ENCODE measurements at regions not wholly inside any gene's neighbourhood (a gene's known extent, or its start where the extent isn't known, plus 50 kb on each side); places are given as distances from the start of the nearest gene placed in this dataset.

- Mint-ChIP-seq H3K4me1 (ENCODE audit: low read depth) (no peaks in the 10 kb centered on the region), H3K9me3 (peaks cover 3% of the 10 kb centered on the region), H3K4me3 (no peak overlapping the region), H3K27me3 (no peaks in the 10 kb centered on the region), H3K27ac (no peak overlapping the region), H3K36me3 (ENCODE audit: low read depth) (no peaks in the 10 kb centered on the region)
- no peak for DNase-seq
Measured at GRCh38 chr2:172323256-172323655, 104.1 kb upstream of the ITGA6 start.

GRCh38 chr2:172323861-172324597 lies 103.4 kb upstream of the ITGA6 start:
- peaks cover 3% of the 10 kb centered on the region for H3K9me3 Mint-ChIP-seq

GRCh38 chr2:172326211-172326509 lies 101.2 kb upstream of the ITGA6 start:
- H3K4me1 Mint-ChIP-seq (ENCODE audit: low read depth) = peaks cover 1% of the 10 kb centered on the region
- peaks cover 3% of the 10 kb centered on the region for H3K9me3 Mint-ChIP-seq
- H3K27me3 Mint-ChIP-seq = no peaks in the 10 kb centered on the region
- DNase-seq = no peak
- no peaks in the 10 kb centered on the region for H3K36me3 Mint-ChIP-seq (ENCODE audit: low read depth)
- H3K4me3 Mint-ChIP-seq = no peak overlapping the region
- H3K27ac Mint-ChIP-seq = no peak overlapping the region

More at GRCh38 chr2:172323861-172324597, 103.4 kb upstream of the ITGA6 start:
- no peaks in the 10 kb centered on the region for H3K27me3 Mint-ChIP-seq
- H3K4me1 Mint-ChIP-seq (ENCODE audit: low read depth) = peaks cover under 1% of the 10 kb centered on the region
- H3K36me3 Mint-ChIP-seq (ENCODE audit: low read depth) = no peaks in the 10 kb centered on the region
- H3K27ac Mint-ChIP-seq = no peak overlapping the region
- no peak for DNase-seq
- no peak overlapping the region for H3K4me3 Mint-ChIP-seq

GRCh38 chr2:172328103-172328841 lies 99.1 kb upstream of the ITGA6 start:
- no peak overlapping the region for H3K4me3 Mint-ChIP-seq
- no peaks in the 10 kb centered on the region for H3K9me3 Mint-ChIP-seq

GRCh38 chr2:172329416-172329773 lies 98.0 kb upstream of the ITGA6 start:
- Mint-ChIP-seq H3K27me3 (no peaks in the 10 kb centered on the region), H3K27ac (no peak overlapping the region), H3K4me3 (no peak overlapping the region), H3K9me3 (no peaks in the 10 kb centered on the region), H3K36me3 (ENCODE audit: low read depth) (no peaks in the 10 kb centered on the region), H3K4me1 (ENCODE audit: low read depth) (peaks cover 1% of the 10 kb centered on the region)
- no peak for DNase-seq

More at GRCh38 chr2:172328103-172328841, 99.1 kb upstream of the ITGA6 start:
- Mint-ChIP-seq H3K4me1 (ENCODE audit: low read depth) (peaks cover 1% of the 10 kb centered on the region), H3K36me3 (ENCODE audit: low read depth) (no peaks in the 10 kb centered on the region), H3K27ac (no peak overlapping the region), H3K27me3 (no peaks in the 10 kb centered on the region)
- no peak for DNase-seq

GRCh38 chr2:172329774-172330671 lies 97.4 kb upstream of the ITGA6 start:
- no peak overlapping the region for H3K27ac Mint-ChIP-seq
- no peaks in the 10 kb centered on the region for H3K27me3 Mint-ChIP-seq
- peaks cover 1% of the 10 kb centered on the region for H3K4me1 Mint-ChIP-seq (ENCODE audit: low read depth)
- H3K36me3 Mint-ChIP-seq (ENCODE audit: low read depth) = no peaks in the 10 kb centered on the region
- no peaks in the 10 kb centered on the region for H3K9me3 Mint-ChIP-seq
- no peak overlapping the region for H3K4me3 Mint-ChIP-seq
- no peak for DNase-seq

- H3K27me3 Mint-ChIP-seq = no peaks in the 10 kb centered on the region
- no peak overlapping the region for H3K27ac Mint-ChIP-seq
- no peaks in the 10 kb centered on the region for H3K9me3 Mint-ChIP-seq
- DNase-seq = no peak
- H3K36me3 Mint-ChIP-seq (ENCODE audit: low read depth) = no peaks in the 10 kb centered on the region
- no peak overlapping the region for H3K4me3 Mint-ChIP-seq
- peaks cover 1% of the 10 kb centered on the region for H3K4me1 Mint-ChIP-seq (ENCODE audit: low read depth)
Measured at GRCh38 chr2:172332507-172332906, 94.9 kb upstream of the ITGA6 start.

GRCh38 chr2:172333235-172333977 lies 94.0 kb upstream of the ITGA6 start:
- Mint-ChIP-seq H3K27ac (no peak overlapping the region), H3K27me3 (no peaks in the 10 kb centered on the region), H3K4me1 (ENCODE audit: low read depth) (peaks cover 1% of the 10 kb centered on the region), H3K36me3 (ENCODE audit: low read depth) (no peaks in the 10 kb centered on the region), H3K4me3 (no peak overlapping the region), H3K9me3 (no peaks in the 10 kb centered on the region)
- DNase-seq = no peak

GRCh38 chr2:172333978-172334330 lies 93.4 kb upstream of the ITGA6 start:
- Mint-ChIP-seq H3K27ac (no peak overlapping the region), H3K36me3 (ENCODE audit: low read depth) (no peaks in the 10 kb centered on the region), H3K9me3 (no peaks in the 10 kb centered on the region), H3K4me1 (ENCODE audit: low read depth) (peaks cover 1% of the 10 kb centered on the region), H3K27me3 (no peaks in the 10 kb centered on the region), H3K4me3 (no peak overlapping the region)
- DNase-seq = no peak

GRCh38 chr2:172334988-172335387 lies 92.4 kb upstream of the ITGA6 start:
- no peaks in the 10 kb centered on the region for H3K27me3 Mint-ChIP-seq
- no peak overlapping the region for H3K27ac Mint-ChIP-seq
- no peak for DNase-seq
- H3K9me3 Mint-ChIP-seq = no peaks in the 10 kb centered on the region
- H3K4me3 Mint-ChIP-seq = no peak overlapping the region
- H3K4me1 Mint-ChIP-seq (ENCODE audit: low read depth) = peaks cover 10% of the 10 kb centered on the region
- H3K36me3 Mint-ChIP-seq (ENCODE audit: low read depth) = no peaks in the 10 kb centered on the region

GRCh38 chr2:172335736-172336135 lies 91.7 kb upstream of the ITGA6 start:
- no peak overlapping the region for H3K4me3 Mint-ChIP-seq
- H3K9me3 Mint-ChIP-seq = no peaks in the 10 kb centered on the region
- no peak overlapping the region for H3K27ac Mint-ChIP-seq
- H3K27me3 Mint-ChIP-seq = no peaks in the 10 kb centered on the region
- H3K36me3 Mint-ChIP-seq (ENCODE audit: low read depth) = no peaks in the 10 kb centered on the region
- DNase-seq = no peak
- H3K4me1 Mint-ChIP-seq (ENCODE audit: low read depth) = peaks cover 17% of the 10 kb centered on the region

GRCh38 chr2:172336681-172337080 lies 90.7 kb upstream of the ITGA6 start:
- H3K9me3 Mint-ChIP-seq = no peaks in the 10 kb centered on the region
- H3K4me1 Mint-ChIP-seq (ENCODE audit: low read depth) = peaks cover 20% of the 10 kb centered on the region
- DNase-seq = no peak
- no peak overlapping the region for H3K27ac Mint-ChIP-seq
- H3K36me3 Mint-ChIP-seq (ENCODE audit: low read depth) = no peaks in the 10 kb centered on the region
- no peak overlapping the region for H3K4me3 Mint-ChIP-seq
- no peaks in the 10 kb centered on the region for H3K27me3 Mint-ChIP-seq

- no peak overlapping the region for H3K27ac Mint-ChIP-seq
- peak overlapping the region; percentile 10 for H3K4me3 Mint-ChIP-seq
- no peaks in the 10 kb centered on the region for H3K27me3 Mint-ChIP-seq
- DNase-seq = peak; percentile 32
- H3K9me3 Mint-ChIP-seq = peaks cover 9% of the 10 kb centered on the region
- H3K4me1 Mint-ChIP-seq (ENCODE audit: low read depth) = peaks cover 22% of the 10 kb centered on the region
- peaks cover 2% of the 10 kb centered on the region for H3K36me3 Mint-ChIP-seq (ENCODE audit: low read depth)
Measured at GRCh38 chr2:172339371-172340010, 87.9 kb upstream of the ITGA6 start.

- H3K4me1 Mint-ChIP-seq (ENCODE audit: low read depth) = peaks cover 22% of the 10 kb centered on the region
- H3K9me3 Mint-ChIP-seq = peaks cover 10% of the 10 kb centered on the region
- H3K4me3 Mint-ChIP-seq = peak overlapping the region; percentile 2
- no peak overlapping the region for H3K27ac Mint-ChIP-seq
- no peak for DNase-seq
- peaks cover 2% of the 10 kb centered on the region for H3K36me3 Mint-ChIP-seq (ENCODE audit: low read depth)
- no peaks in the 10 kb centered on the region for H3K27me3 Mint-ChIP-seq
Measured at GRCh38 chr2:172340394-172340793, 87.0 kb upstream of the ITGA6 start.
